ENCODE measurements at regions not wholly inside any gene's neighbourhood (a gene's known extent, or its start where the extent isn't known, plus 50 kb on each side); places are given as distances from the start of the nearest gene placed in this dataset.
A peak's percentile ranks its signal among the peaks of the same experiment; 100 is the strongest.

DNA sequence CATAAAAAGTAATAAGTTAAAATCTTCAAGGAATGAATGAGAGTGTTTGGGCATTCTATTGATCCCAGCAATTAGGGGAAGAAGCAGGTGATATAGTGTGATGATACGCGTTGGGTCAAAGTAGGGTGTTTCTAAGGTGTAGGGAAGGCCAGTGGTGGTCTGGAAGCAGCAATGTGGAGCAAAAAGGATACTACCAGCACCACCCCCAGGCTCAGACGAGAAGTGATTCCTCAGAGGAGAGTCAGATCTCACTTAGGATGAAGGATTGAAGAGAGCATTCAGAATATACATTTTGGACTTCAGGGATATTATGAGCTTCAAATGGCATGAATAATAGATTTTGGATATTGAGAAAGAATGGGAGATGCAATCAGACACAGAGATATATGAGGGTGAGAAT is 497.6 kb downstream of the RMST start:
- H3K27ac ChIP-seq: no peak overlapping the region
- H3K36me3 ChIP-seq: no peaks in the 10 kb centered on the region
- H3K27me3 ChIP-seq: no peaks in the 10 kb centered on the region
- intact Hi-C loops (cut with DNase I): no loop called here
- WGBS, 2 donors: 58 to 62% methylated on average over 3 of the region's 3 CpGs
- no peaks in the 10 kb centered on the region for H3K9me3 ChIP-seq
- H3K4me1 ChIP-seq: no peaks in the 10 kb centered on the region
- no peak for DNase-seq
- TF ChIP-seq POLR2A (IDR thresholded peaks at IDR 0.05): no peak
- TF ChIP-seq, protein P1, sequence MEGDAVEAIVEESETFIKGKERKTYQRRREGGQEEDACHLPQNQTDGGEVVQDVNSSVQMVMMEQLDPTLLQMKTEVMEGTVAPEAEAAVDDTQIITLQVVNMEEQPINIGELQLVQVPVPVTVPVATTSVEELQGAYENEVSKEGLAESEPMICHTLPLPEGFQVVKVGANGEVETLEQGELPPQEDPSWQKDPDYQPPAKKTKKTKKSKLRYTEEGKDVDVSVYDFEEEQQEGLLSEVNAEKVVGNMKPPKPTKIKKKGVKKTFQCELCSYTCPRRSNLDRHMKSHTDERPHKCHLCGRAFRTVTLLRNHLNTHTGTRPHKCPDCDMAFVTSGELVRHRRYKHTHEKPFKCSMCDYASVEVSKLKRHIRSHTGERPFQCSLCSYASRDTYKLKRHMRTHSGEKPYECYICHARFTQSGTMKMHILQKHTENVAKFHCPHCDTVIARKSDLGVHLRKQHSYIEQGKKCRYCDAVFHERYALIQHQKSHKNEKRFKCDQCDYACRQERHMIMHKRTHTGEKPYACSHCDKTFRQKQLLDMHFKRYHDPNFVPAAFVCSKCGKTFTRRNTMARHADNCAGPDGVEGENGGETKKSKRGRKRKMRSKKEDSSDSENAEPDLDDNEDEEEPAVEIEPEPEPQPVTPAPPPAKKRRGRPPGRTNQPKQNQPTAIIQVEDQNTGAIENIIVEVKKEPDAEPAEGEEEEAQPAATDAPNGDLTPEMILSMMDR (IDR thresholded peaks at IDR 0.05): no peak
- H3K4me3 ChIP-seq (replicated peaks in 1 of 3): no peak overlapping the region

DNA sequence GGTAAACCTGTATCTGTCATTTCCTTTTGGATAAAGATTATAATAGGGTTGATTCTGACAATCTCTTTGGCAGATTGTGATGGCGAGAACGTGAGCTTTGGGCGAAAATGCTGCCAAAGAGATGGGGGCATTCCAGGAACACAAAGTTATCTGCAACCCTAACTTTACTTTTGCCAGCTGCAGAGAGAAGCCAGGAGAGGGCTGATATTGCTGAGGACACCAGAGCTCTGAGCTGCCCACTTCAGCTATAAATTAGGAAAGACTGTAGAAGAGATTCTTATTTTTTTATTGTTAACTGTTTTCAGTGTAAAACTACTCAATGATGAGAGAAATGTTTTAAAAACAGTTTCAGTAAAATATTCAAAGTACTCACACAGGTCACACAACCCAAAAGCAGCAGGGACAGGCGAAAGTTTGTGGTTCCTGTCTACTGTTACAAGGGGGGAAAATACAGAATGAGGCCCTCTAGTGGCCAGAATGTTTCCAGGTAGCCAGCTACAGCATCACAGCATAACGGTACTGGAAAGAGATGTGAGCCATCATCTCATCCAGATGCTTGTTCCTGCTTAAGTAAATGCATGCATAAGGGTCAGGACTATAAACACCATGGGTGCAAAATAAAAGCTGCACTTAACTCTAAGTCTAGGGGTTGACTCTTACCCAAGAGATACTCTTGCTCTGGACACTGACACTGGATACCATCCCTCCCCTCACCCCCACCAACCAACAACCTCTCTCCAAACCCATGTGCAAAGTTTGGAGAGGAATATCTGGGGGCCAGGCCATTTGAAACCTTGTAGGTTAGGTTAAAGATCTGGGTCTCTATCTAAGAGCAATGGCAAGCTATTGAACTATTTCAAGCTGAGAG is 498.4 kb downstream of the RMST start:
- 66 to 68% methylated on average over 5 of the region's 5 CpGs for whole genome bisulfite sequencing, 2 donors
- intact Hi-C loops (cut with DNase I): no loop called here

DNA sequence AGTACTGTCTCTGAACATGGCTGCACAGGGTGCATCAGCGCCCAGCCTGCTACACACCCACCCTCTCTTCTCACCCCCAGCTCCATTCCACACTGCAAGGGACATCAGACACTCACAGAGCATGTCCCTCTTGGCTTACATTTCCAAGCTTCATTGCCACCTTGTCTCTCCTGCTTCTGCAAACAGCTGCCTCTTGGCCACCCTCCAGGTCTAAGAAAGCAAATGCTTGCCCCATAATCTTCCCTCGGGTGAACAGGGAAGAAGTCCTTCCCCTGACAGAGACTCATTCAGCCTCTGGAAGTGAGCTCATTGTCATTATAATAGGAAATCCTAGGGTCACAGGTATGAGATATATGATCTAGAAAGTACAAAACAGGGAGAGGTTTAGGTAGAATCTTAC is 505.2 kb downstream of the RMST start:
- peak; percentile 76 to 80 for DNase-seq
- no peaks in the 10 kb centered on the region for H3K9me3 ChIP-seq
- H3K4me3 ChIP-seq (replicated peaks in 1 of 3): no peak overlapping the region
- peaks cover 0 to 6% of the 10 kb centered on the region in 2 donors for H3K4me1 ChIP-seq
- no peak for TF ChIP-seq POLR2A (IDR thresholded peaks at IDR 0.05)
- TF ChIP-seq, protein P1 (IDR thresholded peaks at IDR 0.05): no peak
- intact Hi-C loops (cut with DNase I): no loop called here
- no peaks in the 10 kb centered on the region for H3K27me3 ChIP-seq
- WGBS, 2 donors: 27 to 37% methylated on average over 2 of the region's 2 CpGs
- H3K36me3 ChIP-seq: no peaks in the 10 kb centered on the region
- H3K27ac ChIP-seq: no peak overlapping the region

More for the DNA sequence above, 498.4 kb downstream of the RMST start:
- Histone ChIP-seq H3K27me3 (no peaks in the 10 kb centered on the region), H3K9me3 (no peaks in the 10 kb centered on the region), H3K27ac (no peak overlapping the region), H3K4me3 (replicated peaks in 1 of 3) (no peak overlapping the region), H3K4me1 (no peaks in the 10 kb centered on the region), H3K36me3 (no peaks in the 10 kb centered on the region)
- TF ChIP-seq POLR2A (IDR thresholded peaks at IDR 0.05): no peak
- TF ChIP-seq, protein P1 (IDR thresholded peaks at IDR 0.05): peak in 5 of 6 experiments; percentile 62 to 69 (median 64)
- peak; percentile 58 to 63 for DNase-seq

DNA sequence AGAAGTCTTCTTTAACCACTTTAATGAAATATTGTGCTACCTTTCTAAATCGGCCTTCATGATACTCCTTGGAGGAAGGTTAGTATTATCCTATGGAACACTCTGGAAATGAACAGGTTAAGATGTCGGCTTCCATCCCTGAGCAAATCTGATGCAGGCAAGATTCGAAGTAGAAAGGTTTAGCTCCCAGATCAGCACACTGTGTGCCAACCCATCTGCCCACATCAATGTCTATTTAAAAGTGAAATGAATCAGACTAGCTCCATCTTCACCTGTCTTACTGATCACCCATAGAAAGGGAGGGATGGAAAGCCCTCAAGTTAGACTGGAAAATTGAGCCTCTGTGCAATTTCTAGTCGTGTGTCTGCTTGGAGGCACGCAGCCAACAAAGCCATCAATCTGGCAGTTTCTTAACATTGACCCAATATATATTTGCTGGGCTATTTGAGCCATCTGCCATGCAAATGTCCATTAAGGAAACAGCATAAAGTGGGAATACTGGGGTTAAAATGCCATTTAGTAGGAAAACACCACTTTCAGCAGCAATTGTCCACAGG is 506.1 kb downstream of the RMST start:
- Histone ChIP-seq H3K4me1 (peaks cover 0 to 6% of the 10 kb centered on the region in 2 donors), H3K9me3 (no peaks in the 10 kb centered on the region), H3K27me3 (no peaks in the 10 kb centered on the region), H3K4me3 (replicated peaks in 1 of 3) (no peak overlapping the region), H3K36me3 (no peaks in the 10 kb centered on the region), H3K27ac (no peak overlapping the region)
- 75 to 77% methylated on average over 5 of the region's 5 CpGs for WGBS, 2 donors
- TF ChIP-seq POLR2A (IDR thresholded peaks at IDR 0.05): no peak
- TF ChIP-seq, protein P1 (IDR thresholded peaks at IDR 0.05): no peak
- no peak for DNase-seq
- intact Hi-C loops (cut with DNase I): no loop called here

DNA sequence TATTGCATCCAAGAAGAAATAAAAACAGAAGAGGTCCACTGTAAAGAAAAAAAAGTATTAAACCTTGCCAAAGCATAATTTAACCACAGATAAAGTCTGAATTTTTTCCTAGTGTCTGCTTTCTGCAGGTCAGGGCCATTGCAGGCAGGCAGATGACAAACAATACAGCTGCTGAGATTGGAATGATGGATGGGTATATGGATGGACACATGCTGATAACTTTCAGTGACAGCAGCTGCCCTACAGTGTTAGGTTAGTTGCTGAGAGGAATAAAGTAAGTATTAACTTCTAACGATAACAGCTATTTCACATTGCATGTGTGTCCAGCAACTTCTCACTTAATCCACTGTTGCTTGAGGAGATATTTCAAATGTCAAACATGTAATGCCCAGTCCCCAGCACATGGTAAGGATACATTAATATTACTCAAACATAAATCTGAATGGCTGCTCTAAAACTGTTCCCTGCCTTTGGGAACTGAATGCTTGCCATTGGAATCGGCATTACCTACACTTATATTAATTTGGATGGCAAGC is 515.3 kb downstream of the RMST start:
- Histone ChIP-seq H3K27ac (no peak overlapping the region), H3K4me1 (no peaks in the 10 kb centered on the region), H3K27me3 (no peaks in the 10 kb centered on the region), H3K36me3 (no peaks in the 10 kb centered on the region), H3K9me3 (no peaks in the 10 kb centered on the region), H3K4me3 (replicated peaks in 1 of 3) (no peak overlapping the region)
- TF ChIP-seq, protein P1 (IDR thresholded peaks at IDR 0.05): no peak
- TF ChIP-seq POLR2A (IDR thresholded peaks at IDR 0.05): no peak
- no peak for DNase-seq
- 87 to 94% methylated on average over 2 of the region's 2 CpGs for WGBS, 2 donors
- intact Hi-C loops (cut with DNase I): no loop called here

All from thyroid gland (tissue), 4 donors.